ENCODE measurements at regions not wholly inside any gene's neighbourhood (a gene's known extent, or its start where the extent isn't known, plus 50 kb on each side); places are given as distances from the start of the nearest gene placed in this dataset.
"Not testable (repeated sequence)": the region's sequence is repeated elsewhere in the genome, so short reads cannot be mapped to it uniquely, and the experiment has no call there.

DNA sequence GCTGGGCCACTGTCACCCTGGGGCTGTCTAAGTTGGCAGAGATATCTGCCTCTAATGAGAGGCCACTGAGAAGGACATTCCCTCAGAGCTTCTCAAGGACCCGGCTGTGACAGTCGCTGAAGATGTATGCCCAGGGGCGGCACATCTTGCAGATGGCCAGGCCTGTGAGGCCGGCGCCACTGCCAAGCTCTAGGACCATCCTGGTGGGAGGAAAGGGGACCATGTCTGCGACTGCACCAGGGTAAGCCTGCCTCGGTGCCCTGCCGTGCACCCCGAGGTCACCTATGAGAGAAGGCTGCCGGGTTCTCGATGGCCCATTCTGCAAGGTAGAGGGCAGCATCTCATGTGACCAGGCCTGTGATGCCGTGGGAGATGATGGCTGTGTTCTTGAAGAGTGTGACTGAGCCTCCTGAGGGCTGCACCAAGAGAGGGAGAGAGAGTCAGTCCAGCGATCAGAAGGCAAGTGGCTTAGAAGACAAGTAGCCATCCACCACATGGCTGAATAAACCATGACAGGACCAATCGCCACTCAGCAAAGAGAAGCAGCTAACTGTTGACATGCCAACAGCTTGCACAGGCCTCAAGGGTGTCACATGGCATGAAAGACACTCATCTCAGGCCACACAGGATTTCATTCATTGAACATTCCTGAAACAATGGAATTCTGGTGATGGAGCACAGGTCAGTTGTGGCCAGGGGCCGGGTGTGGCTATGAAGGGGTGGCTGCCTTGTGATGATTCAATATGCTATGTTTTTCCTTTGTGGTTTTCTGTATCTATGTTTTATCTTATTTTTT, 123.5 kb upstream of the ALDH3B2 start:
- TF ChIP-seq, protein P1, sequence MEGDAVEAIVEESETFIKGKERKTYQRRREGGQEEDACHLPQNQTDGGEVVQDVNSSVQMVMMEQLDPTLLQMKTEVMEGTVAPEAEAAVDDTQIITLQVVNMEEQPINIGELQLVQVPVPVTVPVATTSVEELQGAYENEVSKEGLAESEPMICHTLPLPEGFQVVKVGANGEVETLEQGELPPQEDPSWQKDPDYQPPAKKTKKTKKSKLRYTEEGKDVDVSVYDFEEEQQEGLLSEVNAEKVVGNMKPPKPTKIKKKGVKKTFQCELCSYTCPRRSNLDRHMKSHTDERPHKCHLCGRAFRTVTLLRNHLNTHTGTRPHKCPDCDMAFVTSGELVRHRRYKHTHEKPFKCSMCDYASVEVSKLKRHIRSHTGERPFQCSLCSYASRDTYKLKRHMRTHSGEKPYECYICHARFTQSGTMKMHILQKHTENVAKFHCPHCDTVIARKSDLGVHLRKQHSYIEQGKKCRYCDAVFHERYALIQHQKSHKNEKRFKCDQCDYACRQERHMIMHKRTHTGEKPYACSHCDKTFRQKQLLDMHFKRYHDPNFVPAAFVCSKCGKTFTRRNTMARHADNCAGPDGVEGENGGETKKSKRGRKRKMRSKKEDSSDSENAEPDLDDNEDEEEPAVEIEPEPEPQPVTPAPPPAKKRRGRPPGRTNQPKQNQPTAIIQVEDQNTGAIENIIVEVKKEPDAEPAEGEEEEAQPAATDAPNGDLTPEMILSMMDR (IDR thresholded peaks at IDR 0.05) = not testable (repeated sequence)
- not testable (repeated sequence) for TF ChIP-seq POLR2A (IDR thresholded peaks at IDR 0.05); EP300 (IDR thresholded peaks at IDR 0.05; ENCODE audit: low read depth)
